HK-2 (cell line): ENCODE measurements at regions not wholly inside any gene's neighbourhood (a gene's known extent, or its start where the extent isn't known, plus 50 kb on each side); places are given as distances from the start of the nearest gene placed in this dataset.
"Not testable (repeated sequence)": the region's sequence is repeated elsewhere in the genome, so short reads cannot be mapped to it uniquely, and the experiment has no call there.

ENCODE experiments used
- DNase-seq: peaks from one replicate; pipeline ENCODE4 v3.0.0-alpha.2; 2018; ENCODE audit not compliant: unreplicated experiment

DNA sequence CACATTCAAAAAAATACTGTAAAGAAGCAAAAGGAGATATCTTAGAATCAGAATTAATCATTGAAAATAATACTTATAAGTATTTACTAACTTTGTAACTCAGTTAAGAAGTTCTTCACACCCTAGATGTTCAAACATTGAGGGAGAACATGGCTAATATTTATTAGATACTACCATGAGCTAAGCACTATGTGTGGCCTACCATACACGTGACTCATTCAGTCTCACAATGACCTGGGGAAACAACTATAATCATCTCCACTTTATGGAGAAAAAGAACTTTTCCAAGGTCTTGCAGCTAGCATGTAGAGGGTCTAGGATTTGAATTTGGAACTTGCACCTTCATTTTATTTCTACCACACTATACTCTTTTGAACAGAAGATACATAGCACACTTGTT is 361.9 kb upstream of the CFAP20DC start:
- DNase-seq, result no peak

DNA sequence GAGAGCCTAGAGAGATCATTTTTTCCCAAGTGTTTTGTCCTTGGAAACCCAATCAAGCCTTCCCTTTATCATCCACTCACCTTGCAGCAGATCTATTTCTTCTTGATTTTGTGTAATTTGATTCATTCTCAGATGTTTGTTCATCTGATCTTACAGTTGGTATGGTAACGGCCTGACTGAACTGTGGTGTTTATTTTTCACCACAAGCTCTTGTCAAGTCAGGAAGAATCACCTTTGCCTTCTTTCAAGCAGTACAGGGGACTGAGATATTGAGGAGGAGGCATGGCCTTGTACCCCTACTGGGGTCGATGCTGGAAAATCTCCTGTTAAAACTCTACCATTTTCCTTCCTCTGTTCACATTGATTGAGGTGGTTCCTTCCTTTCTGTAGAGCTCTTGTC is 361.4 kb upstream of the CFAP20DC start:
- DNase-seq, result no peak

DNA sequence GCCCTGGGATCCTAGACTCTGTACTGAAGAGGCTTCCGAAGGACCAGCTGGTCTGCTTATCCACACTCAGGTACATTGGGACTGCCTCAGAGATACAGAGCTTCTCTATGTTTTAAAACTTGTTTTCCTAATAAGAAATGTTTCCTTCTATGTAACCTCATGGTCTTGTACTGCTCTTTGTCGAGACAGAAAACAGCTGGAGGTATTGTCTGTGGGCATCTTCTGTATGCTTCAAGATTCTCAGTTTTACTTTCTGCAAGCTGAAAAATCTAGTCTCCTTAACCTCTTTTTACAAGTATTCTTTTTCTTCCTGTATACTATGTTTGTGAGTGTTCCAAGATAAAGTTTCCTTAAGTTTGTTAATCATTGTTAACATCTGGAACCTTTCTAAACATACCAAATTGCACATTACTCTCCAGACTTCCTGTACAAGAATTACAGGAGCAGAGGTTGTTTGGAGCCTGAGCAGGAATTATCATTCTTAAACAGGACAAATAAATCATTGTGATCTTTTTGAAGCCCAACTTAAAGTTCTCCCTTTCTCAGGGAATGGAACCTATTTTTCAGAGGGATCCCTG is 358.3 kb upstream of the CFAP20DC start:
- DNase-seq, result no peak

DNA sequence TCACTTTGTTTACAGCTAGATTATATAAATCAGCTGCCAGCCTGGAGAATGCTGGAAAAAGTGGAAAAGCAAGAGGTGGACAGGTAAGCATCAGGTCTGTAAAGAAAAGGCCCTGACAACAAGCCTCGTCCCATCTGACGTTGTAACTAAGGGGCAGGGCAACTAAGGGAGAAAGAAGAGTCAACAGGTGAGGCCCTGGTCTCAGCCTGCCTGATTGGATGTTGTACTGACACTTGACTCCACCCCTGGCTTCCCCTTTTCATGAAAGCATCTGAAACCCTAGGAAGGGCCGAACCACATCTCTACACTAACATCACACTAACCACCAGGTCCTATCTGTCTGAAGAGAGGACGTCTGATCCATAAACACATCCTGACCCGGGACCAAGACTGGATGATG is 357.6 kb upstream of the CFAP20DC start:
- DNase-seq, result no peak

DNA sequence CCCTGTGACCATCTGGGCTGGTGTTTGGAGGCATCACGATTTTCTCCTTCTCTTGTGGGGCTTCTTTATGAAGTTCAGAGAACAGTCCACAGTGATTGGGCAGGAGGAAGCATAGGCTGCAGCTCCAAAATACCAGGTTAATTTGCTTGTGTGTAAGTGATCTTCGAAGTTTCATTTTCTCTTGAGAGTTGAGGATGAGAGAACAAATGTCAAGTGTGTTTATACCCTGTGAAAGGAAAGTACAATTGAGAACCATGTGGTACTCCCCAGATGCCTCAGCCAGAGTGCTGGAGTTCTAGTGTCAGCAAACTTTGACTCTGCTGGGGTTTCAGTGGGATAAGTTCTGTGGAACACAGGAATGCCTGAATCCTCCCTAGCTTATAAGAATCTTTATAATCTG is 357.1 kb upstream of the CFAP20DC start:
- DNase-seq, result no peak

DNA sequence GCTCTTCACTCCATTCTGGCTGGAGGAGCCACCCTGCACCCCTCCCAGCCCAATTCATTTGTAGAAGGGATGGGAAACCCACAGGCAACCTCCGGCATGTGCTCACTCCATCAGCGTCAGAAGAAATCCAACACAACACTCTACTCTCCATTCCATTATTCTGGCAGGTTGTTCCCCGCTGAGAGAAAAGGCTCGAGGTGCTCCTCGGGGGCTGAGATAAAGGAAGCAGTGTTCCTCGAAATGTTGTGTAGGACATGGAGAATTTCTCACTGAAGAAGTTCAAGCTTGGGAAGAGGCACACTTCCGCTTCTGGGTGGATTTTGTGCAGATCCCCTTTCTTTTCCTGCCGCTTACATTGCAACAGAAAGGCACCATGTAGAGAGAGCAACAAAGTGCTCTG is 355.0 kb upstream of the CFAP20DC start:
- no peak for DNase-seq

DNA sequence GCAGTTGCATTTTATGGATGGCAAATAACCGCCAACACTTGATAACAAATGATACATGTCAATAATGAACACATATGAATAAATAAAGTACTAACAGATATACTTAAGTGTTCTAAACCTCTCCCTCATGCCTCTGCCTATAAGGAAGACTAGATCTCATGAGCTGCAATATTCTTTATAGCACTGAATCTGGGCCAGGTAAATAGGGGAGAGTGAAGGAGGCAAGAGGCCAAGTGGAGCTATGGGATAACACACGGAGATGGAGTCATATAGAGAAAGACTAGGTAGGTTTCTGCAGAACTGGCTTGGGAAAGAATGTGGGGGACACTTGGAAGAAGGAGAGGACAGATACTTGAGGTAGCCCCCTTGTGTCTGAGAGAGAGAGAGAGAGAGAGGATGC is 354.2 kb upstream of the CFAP20DC start:
- DNase-seq, result no peak

DNA sequence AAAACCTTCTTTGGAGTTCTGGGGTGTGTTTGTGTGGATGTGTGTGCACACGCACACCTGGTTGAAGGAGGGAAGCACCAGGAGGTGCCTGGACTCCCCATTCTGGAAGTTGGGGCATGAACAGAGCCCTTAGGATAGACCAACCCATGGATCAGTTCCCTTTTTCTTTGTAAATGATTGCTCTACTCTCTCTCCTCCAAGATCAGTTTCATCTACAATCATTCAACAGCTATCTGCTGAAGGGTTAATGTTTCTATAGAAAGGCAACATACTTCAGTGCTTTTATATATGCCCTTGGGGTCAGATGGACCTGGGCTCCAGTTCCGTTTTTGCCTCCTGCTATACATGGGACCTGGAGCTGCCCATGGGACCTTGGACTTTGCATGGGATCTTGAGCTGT is 352.1 kb upstream of the CFAP20DC start:
- DNase-seq, result no peak

DNA sequence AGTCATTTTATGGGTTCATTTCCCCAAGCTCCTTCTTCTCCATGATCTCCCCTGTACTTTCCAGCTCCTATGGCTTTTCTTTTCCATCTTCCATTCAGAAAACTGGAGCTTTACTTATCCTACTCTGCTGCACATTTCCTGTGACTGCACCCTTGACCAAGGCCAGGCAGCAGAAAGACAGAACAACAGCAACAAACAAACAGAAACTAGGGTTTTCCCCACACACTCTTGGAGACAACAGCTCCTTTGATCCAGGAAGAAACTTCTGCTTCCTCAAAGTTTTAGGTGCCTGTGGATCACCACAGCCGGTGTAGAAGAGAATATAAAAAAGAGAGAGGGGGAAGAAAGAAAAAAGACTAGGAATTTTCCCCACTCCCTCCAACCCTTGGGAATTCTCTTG is 342.3 kb upstream of the CFAP20DC start:
- no peak for DNase-seq

DNA sequence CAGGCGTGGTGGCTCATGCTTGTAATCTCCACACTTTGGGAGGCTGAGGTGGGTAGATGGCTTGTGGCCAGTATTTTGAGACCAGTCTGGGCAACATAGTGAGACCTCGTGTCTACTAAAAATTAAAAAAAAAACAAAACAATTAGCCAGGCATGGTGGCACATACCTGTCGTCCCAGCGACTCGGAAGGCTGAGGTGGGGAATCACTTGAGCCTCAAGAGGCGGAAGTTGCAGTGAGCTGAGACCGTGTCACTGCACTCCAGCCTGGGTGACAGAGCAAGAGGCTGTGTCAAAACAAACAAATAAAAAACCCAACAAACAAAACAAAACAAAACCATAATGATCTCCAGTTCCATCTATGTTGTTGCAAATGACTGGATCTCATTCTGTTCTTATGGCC is 341.3 kb upstream of the CFAP20DC start:
- DNase-seq, result no peak

DNA sequence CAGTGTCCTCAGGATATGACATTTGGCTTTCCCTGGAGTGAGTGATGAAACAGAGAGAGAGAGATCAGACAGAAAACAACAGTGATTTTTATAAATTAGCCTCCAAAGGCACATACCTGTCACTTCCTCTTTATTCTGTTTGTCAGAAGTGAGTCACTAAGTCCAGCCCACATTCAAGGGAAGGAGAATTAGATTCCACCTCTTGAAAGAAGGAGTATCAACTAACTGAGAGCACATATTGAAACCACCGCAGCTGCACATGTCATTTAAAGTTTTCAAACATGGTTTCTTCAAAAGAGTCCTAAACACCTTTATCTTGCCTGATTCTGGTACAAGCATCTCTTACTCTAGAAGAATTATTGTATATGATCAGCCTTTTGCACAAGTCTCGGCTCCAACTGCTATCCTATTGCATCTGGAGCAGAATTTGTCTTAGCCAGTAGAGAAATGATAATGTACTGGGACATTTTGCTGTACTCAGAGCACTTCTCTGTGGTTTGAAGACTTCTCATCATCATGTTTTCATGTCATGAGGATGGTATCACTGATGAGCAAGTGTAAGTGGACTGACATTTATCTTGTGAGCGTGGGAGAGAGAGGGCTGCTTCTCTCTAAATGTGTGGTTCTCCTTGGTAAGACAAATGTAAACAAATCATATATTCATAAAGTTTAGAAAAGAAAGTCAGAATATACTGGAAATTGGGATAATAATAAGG is 338.9 kb upstream of the CFAP20DC start:
- no peak for DNase-seq

DNA sequence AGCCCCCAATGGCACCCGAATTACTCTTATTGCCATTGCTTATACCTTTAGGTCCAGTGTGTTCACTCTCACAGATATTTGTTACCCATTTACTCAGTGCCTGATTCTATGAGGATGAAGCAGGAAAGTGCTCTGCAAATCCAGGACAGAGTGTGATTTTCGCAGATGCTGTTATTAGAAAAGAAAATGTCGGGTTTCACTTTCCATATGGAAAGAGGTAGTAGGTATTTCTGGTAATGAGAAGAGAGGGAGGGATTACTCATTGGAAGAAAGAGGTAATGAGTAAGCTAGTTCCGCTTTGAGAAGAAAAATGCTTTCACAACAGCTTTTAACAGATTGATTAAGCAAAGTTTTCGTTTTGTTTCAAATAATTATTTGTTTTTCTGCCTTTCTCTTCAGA is 336.3 kb upstream of the CFAP20DC start:
- no peak for DNase-seq

DNA sequence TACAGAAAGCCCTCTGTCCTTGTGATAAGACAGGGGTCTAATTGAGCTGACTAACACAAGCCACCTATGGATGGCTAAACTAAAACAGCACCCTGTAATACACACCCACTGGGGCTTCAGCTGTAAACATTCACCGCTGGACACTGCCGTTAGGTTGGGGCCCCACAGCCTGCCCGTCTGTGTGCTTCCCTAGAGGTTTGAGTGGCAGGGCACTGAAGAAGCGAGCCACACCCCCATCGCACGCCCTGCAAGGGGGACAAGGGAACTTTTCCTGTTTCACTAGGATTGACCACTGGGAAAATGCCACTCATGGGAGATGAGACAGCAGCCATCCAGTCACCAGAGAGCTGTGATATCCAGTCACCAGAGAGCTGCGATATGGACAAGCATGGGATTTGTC is 335.7 kb upstream of the CFAP20DC start:
- no peak for DNase-seq

DNA sequence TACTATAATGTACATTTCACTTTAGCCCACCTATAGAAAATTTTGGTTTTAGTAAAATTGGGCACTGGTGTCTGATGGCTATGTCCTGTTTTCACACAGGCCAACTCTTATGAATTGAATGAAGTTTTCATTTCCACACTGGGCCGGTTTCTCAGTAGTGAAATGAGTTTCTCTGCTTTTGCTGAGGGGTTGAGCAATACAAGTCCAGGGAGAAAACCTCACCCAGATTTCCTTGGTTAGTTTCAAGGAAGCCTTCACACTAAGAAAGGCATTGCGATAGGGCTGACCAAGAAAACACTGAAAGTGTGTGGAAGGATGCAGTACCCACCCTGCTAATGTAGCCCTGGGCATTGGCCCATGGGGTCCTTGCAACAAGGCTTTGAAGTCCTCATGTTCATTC is 331.5 kb upstream of the CFAP20DC start:
- DNase-seq, result no peak

DNA sequence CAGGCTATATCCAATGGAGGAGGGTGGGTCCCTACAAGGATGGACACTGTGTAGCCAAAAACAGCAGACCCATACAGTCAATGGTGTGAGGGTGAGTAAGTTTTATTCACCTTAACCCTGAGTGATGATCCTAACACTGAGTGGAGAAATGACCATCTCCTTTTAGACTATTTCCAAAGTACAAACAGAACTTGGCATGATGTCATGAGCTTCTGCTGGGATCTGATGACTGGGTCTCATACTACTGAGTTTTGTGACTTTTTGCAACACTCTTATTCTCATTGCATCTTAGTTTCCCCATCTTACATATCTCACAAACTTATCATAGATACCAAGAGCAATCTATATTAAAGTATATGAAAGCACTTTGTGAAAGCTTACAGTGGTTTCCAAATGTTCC is 330.3 kb upstream of the CFAP20DC start:
- no peak for DNase-seq

DNA sequence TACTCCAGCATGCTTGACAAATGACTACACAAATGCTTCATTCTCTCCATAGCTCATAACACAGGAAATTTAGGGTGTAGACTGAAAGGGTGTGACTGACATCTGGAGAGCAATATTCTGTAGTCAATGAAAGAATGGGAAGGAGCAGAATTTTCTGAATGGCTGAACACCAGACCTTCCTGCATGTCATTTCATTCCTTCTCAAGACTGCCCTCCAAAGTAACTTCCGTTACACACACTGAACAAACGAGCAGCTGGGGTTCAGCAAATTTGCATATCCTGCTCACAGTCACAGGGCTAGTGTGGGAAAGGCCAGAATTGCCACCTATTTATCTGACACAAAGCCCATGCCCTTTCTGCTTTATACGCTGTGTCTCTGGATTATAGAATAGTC is 325.0 kb upstream of the CFAP20DC start:
- DNase-seq, result no peak

DNA sequence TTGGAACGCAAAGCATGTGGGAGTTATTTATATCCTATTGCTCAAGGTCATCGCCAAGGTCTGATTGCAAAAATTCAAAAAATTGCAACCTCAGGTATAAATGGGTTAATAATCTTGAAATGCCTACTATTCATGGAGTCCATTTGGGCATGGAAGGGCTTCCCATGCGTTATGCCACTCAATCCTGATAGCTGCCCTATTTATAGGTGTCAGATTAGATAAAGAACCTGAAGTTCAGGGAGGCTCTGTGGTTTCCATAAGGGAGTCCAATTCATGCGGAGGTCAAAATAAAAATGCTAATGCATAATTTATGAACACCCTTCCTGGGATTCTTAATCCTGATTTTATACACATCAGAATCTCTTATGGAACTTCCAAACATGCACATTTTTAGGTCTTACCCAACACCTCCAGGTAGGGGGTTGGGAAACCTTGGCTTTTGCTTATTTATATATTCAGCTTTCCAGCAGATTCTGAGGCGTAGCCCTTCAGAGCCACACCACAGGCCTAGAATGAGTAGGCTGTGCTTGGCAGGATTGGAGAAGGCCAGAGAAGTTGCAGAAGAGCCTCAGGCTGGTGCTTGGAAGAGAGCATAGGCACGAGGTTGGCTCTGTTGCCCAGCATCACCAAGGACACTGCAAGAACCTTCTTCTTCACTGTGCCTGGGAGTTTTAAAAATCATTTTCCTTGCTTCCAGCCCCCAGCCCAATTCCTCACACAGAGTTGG is 324.4 kb upstream of the CFAP20DC start:
- DNase-seq, result no peak

DNA sequence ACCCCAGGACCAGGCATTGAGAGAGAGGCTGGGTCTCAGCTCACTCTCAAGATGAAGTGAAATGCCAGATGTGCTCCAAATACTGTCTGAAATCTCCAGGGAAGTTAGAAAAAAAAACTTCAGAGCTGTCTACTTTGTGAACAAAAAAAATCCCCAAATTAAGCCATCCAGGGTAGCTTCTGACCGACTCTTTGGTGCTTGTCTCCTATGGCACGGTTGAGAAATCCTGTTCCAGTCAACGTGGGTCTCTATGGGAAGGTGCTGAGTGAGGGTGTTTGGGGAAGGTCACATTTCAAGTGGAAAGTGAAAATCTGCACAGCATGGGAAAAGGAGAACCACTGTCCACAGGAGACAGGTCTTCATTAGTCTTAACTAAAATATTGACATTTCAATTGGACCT is 322.5 kb upstream of the CFAP20DC start:
- no peak for DNase-seq

DNA sequence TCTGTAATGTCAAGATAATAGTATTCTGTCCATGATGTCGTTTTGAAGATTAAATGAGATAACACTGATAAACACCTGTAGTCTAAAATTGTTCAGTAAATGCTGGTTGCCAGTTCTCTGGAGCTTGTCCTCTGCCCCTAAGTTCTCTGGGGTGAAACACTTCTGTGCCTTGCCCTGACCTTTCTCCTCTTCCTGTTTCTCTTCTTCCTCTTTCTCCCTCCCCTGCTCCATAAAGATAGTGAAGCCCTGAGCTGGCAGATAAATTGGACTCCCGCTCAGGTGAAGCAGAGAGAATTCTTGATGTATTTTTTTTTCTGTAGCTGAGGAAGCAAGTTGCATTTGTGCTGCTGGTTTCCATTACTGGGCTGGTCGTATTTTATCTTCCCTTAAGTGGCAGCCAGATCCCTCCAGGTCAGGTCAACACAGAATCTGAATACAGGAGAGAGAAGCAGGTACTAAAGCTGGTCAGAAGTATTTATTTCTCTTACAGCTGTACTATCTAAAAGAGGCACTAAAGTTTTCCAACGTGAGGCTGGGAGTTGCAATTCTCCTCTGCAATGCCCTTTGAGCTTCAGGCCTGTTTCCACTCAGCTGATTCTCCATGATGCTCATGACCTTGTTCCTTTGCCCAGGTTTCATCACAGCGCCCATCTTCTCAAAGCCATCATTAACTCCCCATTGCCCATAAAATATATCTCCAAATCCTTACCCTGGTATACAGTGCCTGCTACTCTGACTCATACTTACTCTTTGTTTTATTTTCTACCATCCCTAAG is 319.3 kb upstream of the CFAP20DC start:
- DNase-seq, result no peak

DNA sequence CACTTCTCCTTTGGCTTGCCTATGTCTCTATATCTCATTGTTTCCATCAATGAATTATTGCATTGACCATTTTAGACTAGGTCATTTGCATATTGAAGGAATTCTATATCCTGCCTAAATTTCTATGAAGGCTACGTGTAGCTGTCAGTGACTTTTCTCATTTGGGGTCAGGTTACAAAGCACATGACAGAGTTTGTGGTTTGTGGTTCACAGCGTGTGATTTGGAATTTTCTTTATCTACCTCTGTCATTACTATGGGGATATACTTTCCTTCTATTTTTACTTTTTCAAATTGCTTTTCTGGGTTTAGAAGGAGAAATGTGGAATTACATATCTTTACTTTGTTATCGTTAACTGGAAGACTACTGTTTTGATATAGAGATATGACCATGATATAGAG is 317.3 kb upstream of the CFAP20DC start:
- no peak for DNase-seq

DNA sequence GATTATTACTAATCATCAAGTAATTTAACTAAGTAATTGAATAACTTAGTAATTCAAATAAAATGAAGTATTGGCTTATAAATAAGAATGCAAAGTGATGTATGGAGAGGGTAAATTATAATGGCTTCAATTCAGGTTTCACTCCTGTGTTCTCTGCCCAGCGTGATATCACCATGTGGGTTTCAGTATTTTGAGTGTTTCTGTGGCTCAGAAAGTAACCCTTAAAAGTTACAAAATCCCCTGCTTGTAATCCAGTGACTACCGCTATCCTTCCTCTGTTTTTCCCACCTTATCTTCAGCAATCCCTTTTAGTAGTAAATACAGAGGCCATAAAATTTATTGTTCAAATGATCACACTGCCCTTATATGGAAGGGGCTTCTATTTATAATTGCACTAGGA is 316.4 kb upstream of the CFAP20DC start:
- DNase-seq, result no peak

DNA sequence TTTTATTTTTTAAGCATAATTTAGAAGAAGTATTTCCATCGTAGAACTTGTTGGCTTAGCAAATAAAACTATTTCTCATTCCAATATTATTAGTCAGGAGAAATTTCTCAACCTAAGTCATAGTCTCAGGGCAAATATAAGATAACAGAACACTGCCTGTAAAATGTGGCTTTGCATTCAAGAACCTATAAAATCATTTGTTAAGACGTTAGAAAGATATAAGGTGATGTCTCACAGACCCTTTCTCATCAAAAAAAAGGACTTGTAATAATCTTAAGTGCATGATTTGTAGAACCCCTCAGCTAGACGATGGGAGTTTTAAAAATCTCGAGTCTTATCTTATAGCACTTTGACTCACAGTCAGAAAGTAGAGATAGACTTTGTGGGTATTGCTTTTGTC is 314.7 kb upstream of the CFAP20DC start:
- no peak for DNase-seq

DNA sequence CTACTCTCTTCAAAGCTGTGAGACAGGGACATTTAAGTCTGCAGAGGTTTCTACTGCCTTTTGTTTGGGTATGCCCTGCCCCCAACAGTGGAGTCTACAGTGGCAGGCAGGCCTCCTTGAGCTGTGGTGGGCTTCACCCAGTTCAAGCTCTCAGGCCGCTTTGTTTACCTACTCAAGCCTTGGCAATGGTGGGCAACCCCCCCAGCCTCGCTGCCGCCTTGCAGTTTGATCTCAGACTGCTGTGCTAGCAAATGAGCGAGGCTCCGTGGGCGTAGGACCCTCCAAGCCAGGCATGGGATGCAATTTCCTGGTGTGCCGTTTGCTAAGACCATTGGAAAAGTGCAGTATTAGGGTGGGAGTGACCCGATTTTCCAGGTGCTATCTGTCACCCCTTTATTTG is 310.5 kb upstream of the CFAP20DC start:
- not testable (repeated sequence) for DNase-seq
